SK-N-SH (cell line): ENCODE measurements at regions not wholly inside any gene's neighbourhood (a gene's known extent, or its start where the extent isn't known, plus 50 kb on each side); places are given as distances from the start of the nearest gene placed in this dataset.

Experiments used
- JUND ChIP-seq: IDR thresholded peaks from 2 replicates; pipeline ENCODE4 v1.4.0; 2012
- NFIC ChIP-seq: IDR thresholded peaks from 2 replicates; pipeline ENCODE4 v1.4.0; 2012; ENCODE audit warnings: borderline replicate concordance
- POLR2AphosphoS5 ChIP-seq: IDR thresholded peaks from 2 replicates; pipeline ENCODE4 v1.6.1; 2012; ENCODE audit warnings: low read depth, low read length
- SMC3 ChIP-seq: IDR thresholded peaks from 2 replicates; pipeline ENCODE4 v1.6.1; 2012; ENCODE audit warnings: low read depth, low read length, improper control_type of control experiment
- TF ChIP-seq, protein P1 (sequence below): fragments of 200-600 bp; sonication (generic); IDR thresholded peaks from 2 replicates; pipeline ENCODE4 v1.6.1; 2017; ENCODE audit warnings: antibody characterized with exemption, mild to moderate bottlenecking, moderate library complexity

DNA sequence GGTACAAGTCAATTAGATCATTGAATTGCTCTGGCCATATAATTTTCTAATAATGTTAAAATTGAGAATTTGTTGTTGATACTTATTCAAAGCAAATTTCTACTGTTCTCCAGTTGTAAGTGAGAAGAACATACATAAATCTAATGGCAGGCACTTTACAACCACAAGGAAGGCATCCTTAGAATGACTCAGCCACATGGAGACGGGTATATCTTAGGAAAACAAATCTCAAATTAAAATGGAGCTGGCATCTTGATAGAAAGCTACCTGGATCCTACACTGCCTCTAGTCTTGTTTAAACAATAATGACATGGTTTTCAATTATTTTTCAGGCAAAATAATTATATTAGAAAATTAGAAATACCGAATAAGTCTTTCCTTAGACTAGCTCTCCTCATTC lies 1183.7 kb upstream of the SORCS1 start:
- TF ChIP-seq, protein P1, sequence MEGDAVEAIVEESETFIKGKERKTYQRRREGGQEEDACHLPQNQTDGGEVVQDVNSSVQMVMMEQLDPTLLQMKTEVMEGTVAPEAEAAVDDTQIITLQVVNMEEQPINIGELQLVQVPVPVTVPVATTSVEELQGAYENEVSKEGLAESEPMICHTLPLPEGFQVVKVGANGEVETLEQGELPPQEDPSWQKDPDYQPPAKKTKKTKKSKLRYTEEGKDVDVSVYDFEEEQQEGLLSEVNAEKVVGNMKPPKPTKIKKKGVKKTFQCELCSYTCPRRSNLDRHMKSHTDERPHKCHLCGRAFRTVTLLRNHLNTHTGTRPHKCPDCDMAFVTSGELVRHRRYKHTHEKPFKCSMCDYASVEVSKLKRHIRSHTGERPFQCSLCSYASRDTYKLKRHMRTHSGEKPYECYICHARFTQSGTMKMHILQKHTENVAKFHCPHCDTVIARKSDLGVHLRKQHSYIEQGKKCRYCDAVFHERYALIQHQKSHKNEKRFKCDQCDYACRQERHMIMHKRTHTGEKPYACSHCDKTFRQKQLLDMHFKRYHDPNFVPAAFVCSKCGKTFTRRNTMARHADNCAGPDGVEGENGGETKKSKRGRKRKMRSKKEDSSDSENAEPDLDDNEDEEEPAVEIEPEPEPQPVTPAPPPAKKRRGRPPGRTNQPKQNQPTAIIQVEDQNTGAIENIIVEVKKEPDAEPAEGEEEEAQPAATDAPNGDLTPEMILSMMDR: no peak
- TF ChIP-seq SMC3 (no peak), NFIC (no peak), JUND (no peak), POLR2AphosphoS5 (no peak)
